Fibroblast of lung (primary cell): ENCODE measurements at regions not wholly inside any gene's neighbourhood (a gene's known extent, or its start where the extent isn't known, plus 50 kb on each side); places are given as distances from the start of the nearest gene placed in this dataset.

ENCODE experiments used
- CTCF ChIP-seq, 2 donors: IDR thresholded peaks in 1 of 2; conservative IDR thresholded peaks in 1 of 2; 1 replicate in 1 of 2; 2 replicates in 1 of 2; pipeline ENCODE4 v1.5.1; 2011 to 2012; ENCODE audit warnings: low read length in 2 of 2, control low read depth in 1 of 2, inconsistent platforms in 1 of 2, low read depth in 1 of 2, mild to moderate bottlenecking in 1 of 2
- EZH2 ChIP-seq: IDR thresholded peaks from 2 replicates; pipeline ENCODE4 v1.5.1; 2012; ENCODE audit warnings: low read length, control low read depth, mild to moderate bottlenecking; ENCODE audit errors: missing control alignments

GRCh38 chr5:85168474-85168873 lies 783.8 kb upstream of the EDIL3 start:
- TF ChIP-seq CTCF (conservative IDR thresholded peaks at IDR 0.05 in 1 of 2, IDR thresholded peaks at IDR 0.05 in 1 of 2; ENCODE audit: low read depth in 1 of 2, low read length in 2 of 2) = no peak
- no peak for TF ChIP-seq EZH2
